A549 (cell line): ENCODE measurements at regions not wholly inside any gene's neighbourhood (a gene's known extent, or its start where the extent isn't known, plus 50 kb on each side); places are given as distances from the start of the nearest gene placed in this dataset.

Experiments
- CEBPB ChIP-seq, 2 experiments: fragments of >200 bp in 1 of 2; sonication (Bioruptor Twin) in 1 of 2; formaldehyde crosslinking in 1 of 2; IDR thresholded peaks; 2 replicates each; pipeline ENCODE4 v1.6.1; 2012 to 2016
- CHD2 ChIP-seq: fragments of 150-350 bp; IDR thresholded peaks from 2 replicates; pipeline ENCODE4 v1.6.1; 2014; ENCODE audit warnings: low read length; ENCODE audit not compliant: partially characterized antibody
- EHF ChIP-seq: fragments of 250-450 bp; sonication (Bioruptor Pico); IDR thresholded peaks from 2 replicates; pipeline ENCODE4 v1.5.0; 2020; ENCODE audit warnings: mild to moderate bottlenecking
- EHMT2 ChIP-seq: fragments of 200-600 bp; sonication (generic); IDR thresholded peaks from 2 replicates; pipeline ENCODE4 v1.6.1; 2016; ENCODE audit warnings: antibody characterized with exemption, low read depth, mild to moderate bottlenecking, moderate library complexity
- POLR2A ChIP-seq: IDR thresholded peaks from 2 replicates; pipeline ENCODE4 v1.6.1; 2012; ENCODE audit warnings: mild to moderate bottlenecking, low read length
- POLR2AphosphoS2 ChIP-seq: conservative IDR thresholded peaks from 2 replicates; pipeline ENCODE4 v1.6.1; 2012; ENCODE audit warnings: low read length, improper control_type of control experiment, inconsistent platforms
- RCOR1 ChIP-seq: fragments of 150-350 bp; IDR thresholded peaks from 2 replicates; pipeline ENCODE4 v1.6.1; 2014; ENCODE audit warnings: antibody characterized with exemption, low read length, low read depth
- RNF2 ChIP-seq: fragments of 200-600 bp; sonication (generic); IDR thresholded peaks from 2 replicates; pipeline ENCODE4 v1.6.1; 2016; ENCODE audit warnings: low read depth, mild to moderate bottlenecking, antibody characterized with exemption, moderate library complexity, borderline replicate concordance
- SMC3 ChIP-seq: fragments of >200 bp; sonication (Bioruptor Twin); formaldehyde crosslinking; IDR thresholded peaks from 3 replicates; pipeline ENCODE4 v1.6.1; 2018; ENCODE audit warnings: inconsistent platforms
- ZFP36 ChIP-seq: fragments of 450-650 bp; IDR thresholded peaks from 2 replicates; pipeline ENCODE4 v1.6.1; 2014; ENCODE audit warnings: borderline replicate concordance; ENCODE audit not compliant: partially characterized antibody
- TF ChIP-seq, protein P1 (sequence below): fragments of 450-650 bp; IDR thresholded peaks from 2 replicates; pipeline ENCODE4 v1.6.1; 2014; ENCODE audit warnings: antibody characterized with exemption
- TF ChIP-seq, protein P2 (sequence below): fragments of >200 bp; sonication (Bioruptor Twin); formaldehyde crosslinking; IDR thresholded peaks from 3 replicates; pipeline ENCODE4 v1.5.1; 2016
- TF ChIP-seq, protein P3 (sequence below): fragments of 250-450 bp; sonication (Bioruptor Pico); IDR thresholded peaks from 2 replicates; pipeline ENCODE4 v1.5.0; 2021; ENCODE audit warnings: mild to moderate bottlenecking, moderate library complexity, borderline replicate concordance

DNA sequence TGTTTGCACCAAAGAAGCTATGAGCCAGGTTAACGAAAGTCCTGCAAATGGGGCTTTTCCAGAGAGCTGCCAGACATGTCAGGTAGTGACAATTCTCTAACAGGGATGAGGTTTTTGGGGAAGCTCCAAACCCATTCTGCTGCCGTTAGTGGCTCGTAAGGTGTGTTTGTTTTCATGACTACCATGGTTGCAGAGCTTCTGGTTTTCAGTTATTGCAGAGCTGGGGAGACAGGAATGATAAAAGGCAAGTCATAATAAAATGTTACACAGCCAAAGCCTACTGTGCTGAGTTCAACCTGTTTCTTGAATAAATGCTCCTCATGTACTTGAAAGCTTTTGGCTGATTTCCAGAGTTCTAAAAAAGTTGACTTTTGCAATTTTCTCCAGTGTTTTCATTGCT is 209.2 kb upstream of the STK17B start:
- TF ChIP-seq, protein P1, sequence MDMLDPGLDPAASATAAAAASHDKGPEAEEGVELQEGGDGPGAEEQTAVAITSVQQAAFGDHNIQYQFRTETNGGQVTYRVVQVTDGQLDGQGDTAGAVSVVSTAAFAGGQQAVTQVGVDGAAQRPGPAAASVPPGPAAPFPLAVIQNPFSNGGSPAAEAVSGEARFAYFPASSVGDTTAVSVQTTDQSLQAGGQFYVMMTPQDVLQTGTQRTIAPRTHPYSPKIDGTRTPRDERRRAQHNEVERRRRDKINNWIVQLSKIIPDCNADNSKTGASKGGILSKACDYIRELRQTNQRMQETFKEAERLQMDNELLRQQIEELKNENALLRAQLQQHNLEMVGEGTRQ: no peak
- TF ChIP-seq, protein P2, sequence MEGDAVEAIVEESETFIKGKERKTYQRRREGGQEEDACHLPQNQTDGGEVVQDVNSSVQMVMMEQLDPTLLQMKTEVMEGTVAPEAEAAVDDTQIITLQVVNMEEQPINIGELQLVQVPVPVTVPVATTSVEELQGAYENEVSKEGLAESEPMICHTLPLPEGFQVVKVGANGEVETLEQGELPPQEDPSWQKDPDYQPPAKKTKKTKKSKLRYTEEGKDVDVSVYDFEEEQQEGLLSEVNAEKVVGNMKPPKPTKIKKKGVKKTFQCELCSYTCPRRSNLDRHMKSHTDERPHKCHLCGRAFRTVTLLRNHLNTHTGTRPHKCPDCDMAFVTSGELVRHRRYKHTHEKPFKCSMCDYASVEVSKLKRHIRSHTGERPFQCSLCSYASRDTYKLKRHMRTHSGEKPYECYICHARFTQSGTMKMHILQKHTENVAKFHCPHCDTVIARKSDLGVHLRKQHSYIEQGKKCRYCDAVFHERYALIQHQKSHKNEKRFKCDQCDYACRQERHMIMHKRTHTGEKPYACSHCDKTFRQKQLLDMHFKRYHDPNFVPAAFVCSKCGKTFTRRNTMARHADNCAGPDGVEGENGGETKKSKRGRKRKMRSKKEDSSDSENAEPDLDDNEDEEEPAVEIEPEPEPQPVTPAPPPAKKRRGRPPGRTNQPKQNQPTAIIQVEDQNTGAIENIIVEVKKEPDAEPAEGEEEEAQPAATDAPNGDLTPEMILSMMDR: no peak
- TF ChIP-seq ZFP36 (no peak), SMC3 (no peak), POLR2A (no peak), RNF2 (no peak), RCOR1 (no peak), EHF (CRISPR knock-in tag) (no peak), CEBPB (IDR thresholded peaks at IDR 0.05) (no peak), CHD2 (no peak), EHMT2 (no peak), POLR2AphosphoS2 (no peak)
- TF ChIP-seq, protein P3, sequence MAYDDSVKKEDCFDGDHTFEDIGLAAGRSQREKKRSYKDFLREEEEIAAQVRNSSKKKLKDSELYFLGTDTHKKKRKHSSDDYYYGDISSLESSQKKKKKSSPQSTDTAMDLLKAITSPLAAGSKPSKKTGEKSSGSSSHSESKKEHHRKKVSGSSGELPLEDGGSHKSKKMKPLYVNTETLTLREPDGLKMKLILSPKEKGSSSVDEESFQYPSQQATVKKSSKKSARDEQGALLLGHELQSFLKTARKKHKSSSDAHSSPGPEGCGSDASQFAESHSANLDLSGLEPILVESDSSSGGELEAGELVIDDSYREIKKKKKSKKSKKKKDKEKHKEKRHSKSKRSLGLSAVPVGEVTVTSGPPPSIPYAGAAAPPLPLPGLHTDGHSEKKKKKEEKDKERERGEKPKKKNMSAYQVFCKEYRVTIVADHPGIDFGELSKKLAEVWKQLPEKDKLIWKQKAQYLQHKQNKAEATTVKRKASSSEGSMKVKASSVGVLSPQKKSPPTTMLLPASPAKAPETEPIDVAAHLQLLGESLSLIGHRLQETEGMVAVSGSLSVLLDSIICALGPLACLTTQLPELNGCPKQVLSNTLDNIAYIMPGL (CRISPR knock-in tag): no peak
